ENCODE measurements at regions not wholly inside any gene's neighbourhood (a gene's known extent, or its start where the extent isn't known, plus 50 kb on each side); places are given as distances from the start of the nearest gene placed in this dataset.

DNA sequence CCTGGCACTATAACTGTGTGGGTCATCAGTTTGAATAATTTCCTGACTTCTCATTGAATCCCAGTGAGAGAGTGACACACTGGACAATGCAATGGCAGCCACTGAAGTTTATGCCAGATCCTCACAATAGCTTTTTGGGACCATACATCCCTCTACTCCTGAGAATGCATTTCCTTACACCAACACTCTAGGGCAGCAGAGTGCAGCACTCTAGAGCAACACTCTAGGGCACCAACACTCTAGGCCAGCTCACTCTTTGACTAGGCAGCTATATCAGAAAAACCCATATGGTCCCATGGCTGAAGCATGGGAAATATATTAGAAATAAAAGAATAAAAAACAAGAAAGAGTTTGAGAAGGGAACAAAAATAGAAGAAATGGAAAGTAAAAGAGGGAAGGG lies 309.2 kb downstream of the MAP2K6 start:
- Histone ChIP-seq H3K9me3 (no peaks in the 10 kb centered on the region), H3K4me1 (no peaks in the 10 kb centered on the region), H3K27ac (no peak overlapping the region), H3K27me3 (no peaks in the 10 kb centered on the region), H3K36me3 (no peaks in the 10 kb centered on the region), H3K4me3 (no peak overlapping the region)
- DNase-seq, result no peak
- TF ChIP-seq POLR2A (IDR thresholded peaks at IDR 0.05), result no peak
- TF ChIP-seq, protein P1, sequence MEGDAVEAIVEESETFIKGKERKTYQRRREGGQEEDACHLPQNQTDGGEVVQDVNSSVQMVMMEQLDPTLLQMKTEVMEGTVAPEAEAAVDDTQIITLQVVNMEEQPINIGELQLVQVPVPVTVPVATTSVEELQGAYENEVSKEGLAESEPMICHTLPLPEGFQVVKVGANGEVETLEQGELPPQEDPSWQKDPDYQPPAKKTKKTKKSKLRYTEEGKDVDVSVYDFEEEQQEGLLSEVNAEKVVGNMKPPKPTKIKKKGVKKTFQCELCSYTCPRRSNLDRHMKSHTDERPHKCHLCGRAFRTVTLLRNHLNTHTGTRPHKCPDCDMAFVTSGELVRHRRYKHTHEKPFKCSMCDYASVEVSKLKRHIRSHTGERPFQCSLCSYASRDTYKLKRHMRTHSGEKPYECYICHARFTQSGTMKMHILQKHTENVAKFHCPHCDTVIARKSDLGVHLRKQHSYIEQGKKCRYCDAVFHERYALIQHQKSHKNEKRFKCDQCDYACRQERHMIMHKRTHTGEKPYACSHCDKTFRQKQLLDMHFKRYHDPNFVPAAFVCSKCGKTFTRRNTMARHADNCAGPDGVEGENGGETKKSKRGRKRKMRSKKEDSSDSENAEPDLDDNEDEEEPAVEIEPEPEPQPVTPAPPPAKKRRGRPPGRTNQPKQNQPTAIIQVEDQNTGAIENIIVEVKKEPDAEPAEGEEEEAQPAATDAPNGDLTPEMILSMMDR (IDR thresholded peaks at IDR 0.05), result no peak
- intact Hi-C loops (cut with DNase I; ENCODE audit: low total_unique reads), result no loop called here

DNA sequence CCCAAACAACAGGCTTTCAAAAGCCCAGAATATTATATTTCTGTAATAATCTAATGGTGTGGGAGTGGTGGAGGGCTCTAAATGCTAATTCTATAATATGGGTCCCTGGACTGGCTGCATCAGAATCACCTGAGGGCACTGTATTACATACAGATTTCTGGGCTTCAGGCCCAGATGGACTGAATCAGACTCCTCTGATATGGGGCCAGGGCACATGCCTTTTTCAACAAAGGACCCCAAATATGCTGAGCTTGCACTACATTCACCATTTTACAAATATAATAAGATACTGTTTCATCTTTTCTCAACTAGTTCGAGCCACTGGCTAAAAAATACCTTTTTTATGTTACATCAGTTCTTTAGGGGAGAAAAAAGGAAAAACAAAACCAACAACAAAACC lies 309.7 kb downstream of the MAP2K6 start:
- H3K27ac ChIP-seq, result no peak overlapping the region
- H3K4me3 ChIP-seq, result no peak overlapping the region

DNA sequence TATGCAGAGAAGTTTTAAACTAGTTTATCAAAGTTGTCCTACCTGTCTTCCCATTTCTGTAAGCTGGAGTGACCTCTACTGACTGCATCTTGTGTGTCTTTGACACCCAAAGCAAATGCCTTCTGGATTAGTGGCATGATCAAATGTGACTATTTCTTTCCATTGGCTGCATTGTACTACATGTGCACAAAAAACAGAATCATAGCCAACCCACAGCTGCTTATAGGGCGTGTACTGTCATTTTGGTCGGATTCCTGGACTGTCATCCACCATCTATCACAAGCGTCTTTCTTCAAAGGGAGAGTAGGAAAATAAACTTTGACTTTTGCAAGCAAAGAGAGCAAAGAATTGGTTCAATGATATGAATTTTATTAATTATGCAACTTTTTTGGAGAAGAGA lies 310.6 kb downstream of the MAP2K6 start:
- Histone ChIP-seq H3K36me3 (no peaks in the 10 kb centered on the region), H3K9me3 (no peaks in the 10 kb centered on the region), H3K4me3 (no peak overlapping the region), H3K4me1 (no peaks in the 10 kb centered on the region), H3K27ac (no peak overlapping the region), H3K27me3 (no peaks in the 10 kb centered on the region)
- intact Hi-C loops (cut with DNase I; ENCODE audit: low total_unique reads), result no loop called here
- TF ChIP-seq, protein P1 (IDR thresholded peaks at IDR 0.05), result no peak
- no peak for TF ChIP-seq POLR2A (IDR thresholded peaks at IDR 0.05)
- no peak for DNase-seq

More for the DNA sequence above, 309.7 kb downstream of the MAP2K6 start:
- Histone ChIP-seq H3K9me3 (no peaks in the 10 kb centered on the region), H3K27me3 (no peaks in the 10 kb centered on the region), H3K36me3 (no peaks in the 10 kb centered on the region), H3K4me1 (no peaks in the 10 kb centered on the region)
- TF ChIP-seq, protein P1 (IDR thresholded peaks at IDR 0.05), result no peak
- TF ChIP-seq POLR2A (IDR thresholded peaks at IDR 0.05), result no peak
- DNase-seq, result no peak
- intact Hi-C loops (cut with DNase I; ENCODE audit: low total_unique reads), result no loop called here

DNA sequence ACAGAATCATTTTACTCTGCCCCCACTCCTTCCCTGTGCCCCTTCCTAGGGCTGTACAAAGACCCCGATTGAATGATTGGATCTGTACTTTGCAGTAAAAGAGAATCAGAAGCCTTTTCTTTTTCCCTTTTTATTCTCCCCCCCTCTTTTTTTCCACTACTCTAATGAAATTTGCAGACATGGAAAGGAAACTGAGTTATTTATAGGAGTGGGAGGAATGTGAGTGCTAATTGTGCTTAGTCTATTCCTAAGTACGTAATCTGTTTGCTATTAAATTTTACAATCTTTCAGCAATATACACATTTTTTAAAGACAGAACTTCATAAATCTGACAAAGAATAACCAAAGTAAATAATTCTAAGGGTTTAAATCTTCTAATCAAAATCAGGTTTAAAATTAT lies 314.3 kb downstream of the MAP2K6 start:
- intact Hi-C loops (cut with DNase I; ENCODE audit: low total_unique reads), result no loop called here
- Histone ChIP-seq H3K4me3 (no peak overlapping the region), H3K4me1 (no peaks in the 10 kb centered on the region), H3K9me3 (no peaks in the 10 kb centered on the region), H3K27me3 (no peaks in the 10 kb centered on the region), H3K27ac (no peak overlapping the region), H3K36me3 (no peaks in the 10 kb centered on the region)
- TF ChIP-seq, protein P1 (IDR thresholded peaks at IDR 0.05), result no peak
- no peak for TF ChIP-seq POLR2A (IDR thresholded peaks at IDR 0.05)
- no peak for DNase-seq

DNA sequence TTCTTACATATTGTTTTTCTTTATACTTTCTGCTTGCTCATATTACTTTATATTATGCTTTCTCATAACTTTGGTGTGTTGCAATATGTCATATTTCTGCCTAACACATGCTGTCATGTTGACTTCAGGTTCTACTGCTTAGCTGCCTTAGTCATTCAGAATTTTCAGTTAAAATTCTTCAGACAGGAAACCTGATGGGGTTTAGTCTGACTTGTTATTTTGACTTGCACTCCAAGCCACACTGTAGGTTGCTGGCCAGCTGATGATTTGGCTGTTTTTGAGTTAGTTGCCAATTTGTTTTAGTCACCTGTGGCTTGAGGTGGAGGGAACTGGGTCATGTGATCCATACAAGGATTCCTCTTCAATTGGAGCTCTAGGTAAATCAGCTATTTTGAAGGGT lies 315.4 kb downstream of the MAP2K6 start:
- no peak for TF ChIP-seq POLR2A (IDR thresholded peaks at IDR 0.05)
- TF ChIP-seq, protein P1 (IDR thresholded peaks at IDR 0.05), result no peak
- Histone ChIP-seq H3K27ac (no peak overlapping the region), H3K27me3 (no peaks in the 10 kb centered on the region), H3K9me3 (no peaks in the 10 kb centered on the region), H3K4me1 (no peaks in the 10 kb centered on the region), H3K4me3 (no peak overlapping the region), H3K36me3 (no peaks in the 10 kb centered on the region)
- DNase-seq, result no peak
- intact Hi-C loops (cut with DNase I; ENCODE audit: low total_unique reads), result no loop called here
